Midbrain (tissue), 1 donor: ENCODE measurements at regions not wholly inside any gene's neighbourhood (a gene's known extent, or its start where the extent isn't known, plus 50 kb on each side); places are given as distances from the start of the nearest gene placed in this dataset.

ENCODE experiments used
- DNase-seq: peaks from one replicate; lab custom pipeline; 2025; lab: John Stamatoyannopoulos, UW

DNA sequence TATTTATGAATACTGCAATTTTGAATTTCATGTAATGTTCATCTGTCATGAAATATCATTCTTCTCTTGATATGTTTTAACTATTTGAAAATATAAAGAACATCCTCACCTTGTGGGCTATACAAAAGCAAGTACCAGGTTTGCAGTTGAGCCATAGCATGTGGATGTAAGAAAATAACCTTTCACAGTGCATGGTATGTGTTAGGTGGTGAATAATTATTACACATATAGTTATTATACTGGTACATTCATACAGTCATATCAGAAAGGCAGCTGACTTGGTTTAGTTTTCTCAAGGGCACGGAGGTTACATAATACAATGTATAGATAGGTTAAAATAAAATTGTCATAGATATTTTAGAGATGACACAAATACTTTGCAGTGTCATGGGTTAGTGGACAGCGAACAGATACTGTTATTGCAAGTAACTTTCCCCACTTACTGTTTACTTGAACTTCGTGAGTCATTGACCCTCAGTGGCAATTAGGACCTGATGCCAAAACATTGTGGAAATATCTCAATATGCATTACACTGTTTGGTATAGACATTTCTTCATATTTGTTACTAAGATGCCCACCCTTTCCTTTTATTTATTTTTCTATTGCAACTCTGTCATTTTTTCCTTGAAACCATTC is 445.4 kb upstream of the GOT2 start:
- DNase-seq, result no peak

- no peak for DNase-seq
These were observed 439.3 kb upstream of the GOT2 start for GRCh38 chr16:59173408-59173831.

DNA sequence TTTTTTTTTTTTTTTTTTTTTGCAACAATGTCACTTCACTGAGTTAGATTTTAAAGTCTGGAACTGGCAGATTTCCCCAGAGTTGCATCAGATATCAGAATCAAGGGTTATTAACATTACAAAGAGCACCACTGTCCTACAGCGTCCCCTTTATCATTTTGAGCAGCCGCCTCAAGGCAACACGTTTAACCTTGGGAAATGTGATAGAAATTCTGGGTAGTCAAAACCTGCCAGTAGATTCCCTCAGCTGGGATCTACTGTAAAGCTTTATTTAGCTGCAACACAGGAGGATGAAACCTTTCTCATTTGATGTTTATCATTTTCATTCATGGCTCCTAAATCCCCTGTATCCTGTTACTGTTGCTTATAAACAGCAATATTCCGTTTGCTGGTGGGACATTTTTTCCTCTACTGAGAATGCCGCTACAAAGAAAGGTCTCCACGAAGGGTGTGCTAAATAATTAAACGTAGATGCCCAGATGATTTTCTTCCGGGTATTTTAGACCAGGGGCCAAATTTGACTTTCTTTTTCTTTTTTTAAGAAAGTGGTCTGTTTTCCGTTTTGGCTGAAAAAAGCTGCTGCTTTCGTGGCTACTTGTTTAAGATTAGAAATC is 436.1 kb upstream of the GOT2 start:
- no peak for DNase-seq

GRCh38 chr16:59169168-59169567 is 435.1 kb upstream of the GOT2 start:
- no peak for DNase-seq

DNA sequence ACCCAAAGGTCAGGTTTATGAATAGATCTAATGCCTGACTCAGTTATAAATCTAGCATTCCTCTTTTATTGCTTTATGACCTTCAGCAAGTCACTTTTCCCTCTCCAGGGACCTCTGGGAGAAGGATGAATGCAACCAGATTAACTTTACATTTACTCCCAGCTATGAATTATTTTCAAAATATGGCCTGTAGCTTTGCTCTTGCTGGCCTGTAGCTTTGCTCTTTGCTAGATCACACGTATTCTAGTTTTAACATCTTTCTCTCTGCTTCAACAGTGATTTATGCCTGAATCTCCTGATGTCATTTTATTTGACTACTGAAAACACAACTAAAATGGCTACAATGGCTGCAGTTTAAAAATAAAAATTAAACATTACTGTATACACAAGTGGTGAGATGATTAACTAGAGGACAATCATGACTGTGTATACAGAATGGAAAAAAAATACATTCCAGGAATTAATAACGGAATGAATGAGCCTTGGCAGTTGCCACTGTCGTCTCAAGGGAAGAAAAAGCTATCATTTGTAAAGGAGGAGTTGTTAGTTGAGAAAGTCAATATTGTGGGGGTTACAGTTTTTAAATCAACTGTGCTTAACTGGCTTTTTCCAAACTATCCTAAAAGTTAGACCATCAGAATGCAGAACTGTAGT is 434.5 kb upstream of the GOT2 start:
- no peak for DNase-seq

DNA sequence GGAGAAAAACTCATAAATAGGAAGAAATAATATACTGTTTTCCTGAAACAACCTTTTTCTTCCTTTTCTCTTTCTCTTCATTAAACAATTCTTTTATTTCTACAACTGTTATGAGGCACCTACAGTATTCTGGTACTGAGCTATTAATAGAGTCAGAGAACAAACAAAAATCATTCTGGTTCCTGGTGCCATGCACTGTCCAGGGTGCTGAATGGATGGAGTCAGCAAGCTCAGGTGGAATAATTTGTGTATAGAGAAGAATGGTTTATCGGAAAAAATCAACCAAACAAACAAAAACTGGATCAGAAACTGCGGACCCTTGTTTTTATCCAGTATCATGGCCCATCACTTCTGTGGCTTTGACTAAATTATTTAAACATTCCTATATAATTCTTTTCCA is 430.3 kb upstream of the GOT2 start:
- DNase-seq, result no peak

- no peak for DNase-seq
These were observed 429.4 kb upstream of the GOT2 start for GRCh38 chr16:59163371-59164055.

- no peak for DNase-seq
These were observed 427.6 kb upstream of the GOT2 start for GRCh38 chr16:59161679-59162078.

DNA sequence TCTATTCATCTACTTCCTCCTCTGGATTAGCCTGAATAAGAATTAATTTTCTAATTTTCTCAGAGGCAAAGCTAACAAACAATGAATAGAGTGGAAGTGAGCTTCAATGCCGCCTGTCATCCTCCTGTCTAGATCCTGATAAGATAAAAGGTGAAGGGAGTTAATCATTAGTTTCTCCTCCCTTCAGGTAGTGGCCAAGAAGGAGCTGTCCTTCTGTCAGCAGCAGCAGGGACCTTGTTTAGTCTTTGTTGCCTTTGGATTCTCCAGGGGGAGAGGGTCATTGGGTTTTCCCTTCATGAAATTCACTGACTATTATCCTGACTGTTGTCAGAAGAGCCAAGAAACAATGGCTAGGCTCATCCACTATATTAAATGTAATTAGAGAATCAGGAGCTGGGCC is 420.2 kb upstream of the GOT2 start:
- DNase-seq, result no peak

- DNase-seq, result no peak
These were observed 414.6 kb upstream of the GOT2 start for GRCh38 chr16:59148769-59149155.

GRCh38 chr16:59148056-59148768 is 414.1 kb upstream of the GOT2 start:
- DNase-seq, result no peak

GRCh38 chr16:59146140-59146539 is 412.0 kb upstream of the GOT2 start:
- DNase-seq, result no peak

- DNase-seq, result no peak
These were observed 410.7 kb upstream of the GOT2 start for GRCh38 chr16:59144841-59145240.

GRCh38 chr16:59144326-59144725 is 410.2 kb upstream of the GOT2 start:
- no peak for DNase-seq

GRCh38 chr16:59126486-59126885 is 392.4 kb upstream of the GOT2 start:
- DNase-seq, result no peak

DNA sequence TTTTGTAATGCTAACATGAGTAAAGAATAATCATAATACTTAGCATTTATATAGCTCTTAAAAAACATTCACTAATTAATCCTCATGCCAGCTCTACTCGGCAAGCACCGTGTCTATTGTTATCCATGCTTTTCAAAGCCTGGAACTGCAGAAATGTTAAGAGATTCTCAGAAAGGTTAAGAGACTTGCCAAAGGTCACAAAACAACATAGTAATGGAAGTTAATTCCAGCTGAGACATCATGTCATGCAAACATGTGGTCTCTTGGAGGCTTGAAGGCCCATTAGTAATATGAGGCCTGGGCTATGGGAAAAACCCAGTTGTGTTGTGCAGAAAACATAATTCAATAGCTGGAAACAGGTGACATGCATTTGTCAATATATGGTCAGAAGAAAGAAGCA is 389.9 kb upstream of the GOT2 start:
- no peak for DNase-seq

DNA sequence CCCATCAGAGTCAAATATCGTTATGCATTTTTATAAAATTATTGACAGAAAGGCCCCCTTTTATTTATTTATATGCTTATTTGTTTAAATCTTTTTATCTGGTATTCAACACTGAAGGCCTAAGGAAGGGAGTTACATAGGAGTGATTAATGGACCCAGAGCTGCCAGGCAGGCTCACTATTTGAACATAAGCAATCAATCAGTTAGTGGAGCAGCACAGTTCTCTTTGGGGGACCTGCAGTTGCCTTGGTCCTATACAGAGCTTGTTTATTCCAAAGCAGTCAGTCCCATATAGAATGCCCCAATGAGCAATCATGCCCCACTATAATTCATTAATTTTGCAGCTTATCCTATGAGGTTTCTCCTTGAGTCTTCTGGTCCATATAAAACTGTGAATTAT is 389.4 kb upstream of the GOT2 start:
- no peak for DNase-seq

DNA sequence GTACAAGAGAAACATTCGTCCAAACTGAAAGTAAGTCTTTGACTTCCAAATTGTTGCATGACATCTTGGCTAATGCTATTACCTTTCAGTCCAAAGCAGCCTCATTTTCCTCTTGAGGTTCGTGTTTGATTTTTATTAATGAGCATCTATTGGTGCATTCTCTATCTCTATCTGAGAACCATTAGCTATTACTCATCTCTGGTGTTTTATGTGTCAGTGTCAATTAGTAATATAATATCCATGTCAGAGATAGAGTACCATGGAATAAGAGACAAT is 388.1 kb upstream of the GOT2 start:
- no peak for DNase-seq

- DNase-seq, result no peak
These were observed 387.5 kb upstream of the GOT2 start for GRCh38 chr16:59121411-59122261.

- no peak for DNase-seq
These were observed 382.6 kb upstream of the GOT2 start for GRCh38 chr16:59116744-59117143.

DNA sequence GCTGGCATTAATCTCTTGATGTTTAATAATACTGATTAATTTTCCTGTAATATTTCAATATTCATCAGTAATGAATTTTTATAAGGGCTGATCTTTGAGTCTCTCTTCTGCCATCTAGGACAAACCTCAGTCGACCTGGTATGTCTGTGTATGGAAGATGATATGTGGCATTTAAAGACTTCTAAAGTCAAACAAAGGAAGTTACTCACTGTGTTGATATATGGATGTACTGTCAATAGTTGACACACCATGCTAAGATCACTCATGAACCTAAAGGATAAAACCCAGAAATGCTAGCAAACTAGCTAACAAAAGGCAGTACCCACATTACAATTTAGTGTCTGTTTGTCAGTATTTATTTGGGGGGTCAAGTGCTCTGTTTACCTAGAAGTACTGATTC is 380.7 kb upstream of the GOT2 start:
- DNase-seq, result no peak
